H1 (cell line): ENCODE measurements at regions not wholly inside any gene's neighbourhood (a gene's known extent, or its start where the extent isn't known, plus 50 kb on each side); places are given as distances from the start of the nearest gene placed in this dataset.

Experiments used
- CTCF ChIA-PET: fragments of 300-600 bp; sonication (Branson Sonifier 250); formaldehyde crosslinking; loops from one replicate; lab custom pipeline; 2021; ENCODE audit not compliant: partially characterized antibody; lab: Charles Lee
- POLR2A ChIA-PET: fragments of 300-600 bp; sonication (Branson Sonifier 250); formaldehyde crosslinking; loops from one replicate; lab custom pipeline; 2021; ENCODE audit warnings: inconsistent platforms; ENCODE audit not compliant: partially characterized antibody; lab: Charles Lee
- DNase-seq, 2 experiments: peaks; one replicate each; pipeline versions ENCODE4 v3.0.0 to v3.0.0-alpha.2; 2010 to 2022; ENCODE audit warnings: low spot score in 2 of 2, low read depth in 1 of 2, mixed read lengths in 1 of 2
- FAIRE-seq: peaks from 2 replicates; lab custom pipeline; 2011; peaks lifted over from hg19 to GRCh38; lab: Jason Lieb, UNC
- H2AFZ ChIP-seq: 2 replicates; pipeline ENCODE4 v1.8.1; 2012; ENCODE audit warnings: low read length, inconsistent platforms
- H2AK5ac ChIP-seq: 2 replicates; pipeline ENCODE4 v1.6.1; 2013; ENCODE audit warnings: low read depth, low read length
- H2BK120ac ChIP-seq: replicated peaks from 2 replicates; pipeline ENCODE3; 2013; ENCODE audit warnings: low read depth, low read length, inconsistent platforms
- H2BK12ac ChIP-seq: 2 replicates; pipeline ENCODE4 v1.6.1; 2013; ENCODE audit warnings: low read depth, low read length
- H2BK15ac ChIP-seq: 2 replicates; pipeline ENCODE4 v1.6.1; 2013; ENCODE audit warnings: low read length
- H2BK20ac ChIP-seq: 2 replicates; pipeline ENCODE4 v1.6.1; 2013; ENCODE audit warnings: low read length
- H2BK5ac ChIP-seq: 2 replicates; pipeline ENCODE4 v1.6.1; 2013; ENCODE audit warnings: low read depth, low read length
- H3K14ac ChIP-seq: 2 replicates; pipeline ENCODE4 v1.6.1; 2013; ENCODE audit warnings: inconsistent platforms; ENCODE audit not compliant: insufficient read length
- H3K18ac ChIP-seq: 2 replicates; pipeline ENCODE4 v1.6.1; 2013; ENCODE audit warnings: low read length; ENCODE audit errors: extremely low read depth
- H3K23ac ChIP-seq: 2 replicates; pipeline ENCODE4 v1.6.1; 2013; ENCODE audit warnings: inconsistent platforms; ENCODE audit not compliant: insufficient read length
- H3K23me2 ChIP-seq: 2 replicates; pipeline ENCODE4 v1.6.1; 2013; ENCODE audit warnings: low read depth, low read length
- H3K27ac ChIP-seq: 2 replicates; pipeline ENCODE4 v1.6.1; 2011; ENCODE audit warnings: low read depth, low read length, inconsistent platforms
- H3K27me3 ChIP-seq, 4 experiments: replicated peaks in 1 of 4; 1 replicate in 1 of 4; 2 replicates in 3 of 4; pipeline versions ENCODE4 v1.6.1 to v1.8.1; 2011 to 2013; ENCODE audit warnings: low read length in 3 of 4, mild to moderate bottlenecking in 3 of 4, inconsistent platforms in 2 of 4, mixed read lengths in 2 of 4, moderate library complexity in 1 of 4; ENCODE audit not compliant: control insufficient read depth in 3 of 4, insufficient read depth in 3 of 4; ENCODE audit errors: extremely low read depth in 1 of 4
- H3K36me3 ChIP-seq, 4 experiments: 2 replicates each; pipeline versions ENCODE4 v1.6.1 to v1.8.1; 2011 to 2013; ENCODE audit warnings: mild to moderate bottlenecking in 4 of 4, low read length in 3 of 4, moderate library complexity in 2 of 4, control low read depth in 1 of 4, inconsistent platforms in 1 of 4; ENCODE audit not compliant: insufficient read depth in 4 of 4, control insufficient read depth in 2 of 4
- H3K4ac ChIP-seq: replicated peaks from 2 replicates; pipeline ENCODE3; 2013; ENCODE audit warnings: low read length, low read depth, mixed read lengths, inconsistent platforms; ENCODE audit not compliant: insufficient read length
- H3K4me1 ChIP-seq, 4 experiments: replicated peaks in 1 of 4; 1 replicate in 1 of 4; 2 replicates in 3 of 4; pipeline versions ENCODE4 v1.6.1 to v1.8.1; 2011 to 2013; ENCODE audit warnings: low read length in 3 of 4, inconsistent platforms in 2 of 4, mixed read lengths in 1 of 4; ENCODE audit not compliant: insufficient read depth in 4 of 4, control insufficient read depth in 3 of 4
- H3K4me2 ChIP-seq, 2 experiments: 2 replicates each; pipeline versions ENCODE4 v1.6.1 to v1.8.1; 2011 to 2013; ENCODE audit warnings: low read depth in 2 of 2, low read length in 2 of 2, control low read depth in 1 of 2, inconsistent platforms in 1 of 2, mild to moderate bottlenecking in 1 of 2; ENCODE audit not compliant: insufficient read depth in 1 of 2
- H3K4me3 ChIP-seq, 4 experiments: fragments of 200-600, 300-600 bp in 1 of 4; sonication (generic), shearing (Covaris generic), sonication (Bioruptor Twin) in 1 of 4; 2 replicates each; pipeline versions ENCODE4 v1.5.1 to v1.8.1; 2011 to 2016; ENCODE audit warnings: low read length in 4 of 4, low read depth in 3 of 4, control low read depth in 2 of 4, inconsistent platforms in 2 of 4, mild to moderate bottlenecking in 2 of 4, mixed read lengths in 1 of 4, moderate library complexity in 1 of 4; ENCODE audit not compliant: insufficient read depth in 2 of 4; ENCODE audit errors: extremely low read depth in 1 of 4
- H3K56ac ChIP-seq: replicated peaks from 2 replicates; pipeline ENCODE3; 2013; ENCODE audit warnings: low read depth, mild to moderate bottlenecking, mixed read lengths, low read length, inconsistent platforms; ENCODE audit not compliant: insufficient read length
- H3K79me1 ChIP-seq: 2 replicates; pipeline ENCODE4 v1.6.1; 2013; ENCODE audit warnings: low read depth, low read length, control low read depth
- H3K79me2 ChIP-seq, 2 experiments: 2 replicates each; pipeline versions ENCODE4 v1.6.1 to v1.8.1; 2012 to 2013; ENCODE audit warnings: low read length in 2 of 2, mild to moderate bottlenecking in 2 of 2, inconsistent platforms in 1 of 2; ENCODE audit not compliant: insufficient read depth in 2 of 2, control insufficient read depth in 1 of 2
- H3K9ac ChIP-seq, 4 experiments: replicated peaks in 1 of 4; 1 replicate in 1 of 4; 2 replicates in 3 of 4; pipeline versions ENCODE4 v1.6.1 to v1.8.1; 2011 to 2013; ENCODE audit warnings: low read depth in 3 of 4, low read length in 3 of 4, control low read depth in 2 of 4, mild to moderate bottlenecking in 2 of 4, moderate library complexity in 2 of 4, inconsistent platforms in 1 of 4; ENCODE audit errors: extremely low read depth in 1 of 4
- H3K9me3 ChIP-seq, 2 experiments: 2 replicates each; pipeline versions ENCODE4 v1.6.1 to v1.8.1; 2012 to 2013; ENCODE audit warnings: mild to moderate bottlenecking in 2 of 2, moderate library complexity in 2 of 2, control low read depth in 1 of 2, inconsistent platforms in 1 of 2, low read depth in 1 of 2, low read length in 1 of 2, mixed read lengths in 1 of 2; ENCODE audit not compliant: insufficient read depth in 2 of 2
- H4K20me1 ChIP-seq, 2 experiments: replicated peaks in 1 of 2; 2 replicates each; pipeline versions ENCODE3 to v1.8.1; 2011 to 2013; ENCODE audit warnings: inconsistent platforms in 2 of 2, low read length in 2 of 2, mild to moderate bottlenecking in 1 of 2; ENCODE audit not compliant: insufficient read depth in 2 of 2, control insufficient read depth in 1 of 2
- H4K5ac ChIP-seq: 2 replicates; pipeline ENCODE4 v1.6.1; 2013; ENCODE audit warnings: low read length, low read depth, mixed read lengths, inconsistent platforms; ENCODE audit not compliant: insufficient read length
- H4K8ac ChIP-seq: 2 replicates; pipeline ENCODE4 v1.8.0; 2013; ENCODE audit warnings: mild to moderate bottlenecking, moderate library complexity, low read length, inconsistent platforms; ENCODE audit not compliant: insufficient read depth; ENCODE audit errors: extremely low read depth
- H4K91ac ChIP-seq: replicated peaks from 2 replicates; pipeline ENCODE3; 2013; ENCODE audit warnings: low read length, mixed read lengths, inconsistent platforms; ENCODE audit not compliant: insufficient read length
- SIN3A ChIP-seq, 2 experiments: IDR thresholded peaks in 1 of 2; conservative IDR thresholded peaks in 1 of 2; 2 replicates each; pipeline ENCODE4 v1.6.1; 2011 to 2012; ENCODE audit warnings: low read length in 2 of 2, improper control_type of control experiment in 1 of 2, low read depth in 1 of 2, mild to moderate bottlenecking in 1 of 2
- USF2 ChIP-seq: IDR thresholded peaks from 2 replicates; pipeline ENCODE4 v1.6.1; 2011; ENCODE audit warnings: low read length, improper control_type of control experiment
- WGBS, 2 experiments: shearing (Covaris generic) in 1 of 2; methylation state at CpG; one replicate each; pipeline versions ENCODE4 v1.1.6 to v1.1.7; 2013 to 2015; ENCODE audit warnings: low lambda C conversion rate in 2 of 2, mixed read lengths in 2 of 2, inconsistent platforms in 1 of 2, low coverage in 1 of 2, missing lambda C conversion rate in 1 of 2; ENCODE audit not compliant: insufficient replicate concordance in 2 of 2, insufficient coverage in 1 of 2, insufficient read length in 1 of 2; ENCODE audit errors: extremely low coverage in 1 of 2, missing lambda C conversion rate in 1 of 2; 5-methylcytosine and 5-hydroxymethylcytosine counted together

- Histone ChIP-seq H3K9ac (no peak overlapping the region), H3K4me3 (no peak overlapping the region), H2BK12ac (no peak overlapping the region), H3K79me1 (no peaks in the 10 kb centered on the region), H2BK5ac (no peak overlapping the region), H4K8ac (no peak overlapping the region), H2BK120ac (no peak overlapping the region), H2BK20ac (no peak overlapping the region), H2BK15ac (no peak overlapping the region), H4K91ac (no peak overlapping the region), H3K4me2 (no peak overlapping the region), H3K23me2 (peaks cover 9% of the 10 kb centered on the region; the same call in 1 of the 2 replicates), H3K27ac (no peak overlapping the region), H3K18ac (no peak overlapping the region), H3K4me1 (no peaks in the 10 kb centered on the region; a peak in 1 of 7 replicates), H2AFZ (no peak overlapping the region), H3K27me3 (no peaks in the 10 kb centered on the region), H3K23ac (no peak overlapping the region), H3K79me2 (no peaks in the 10 kb centered on the region), H3K36me3 (peaks cover 0 to 3% (median 0%) of the 10 kb centered on the region in 4 experiments; a peak in 1 of 8 replicates), H3K9me3 (peaks cover 18 to 27% of the 10 kb centered on the region in 2 experiments), H2AK5ac (no peak overlapping the region), H3K14ac (no peak overlapping the region), H4K5ac (no peak overlapping the region), H3K56ac (no peak overlapping the region), H3K4ac (no peak overlapping the region), H4K20me1 (peaks cover 0 to 5% of the 10 kb centered on the region in 2 experiments)
- CTCF ChIA-PET, result interaction anchor here (1.2 kb wide), 1 partner anchor 13 kb away, joined by 3 read pairs; no protein-coding TSS in a partner anchor
- 94% methylated on average over 1 of the region's 1 CpG; no CpG with 5 or more reads in 1 of the 2 experiments for WGBS, 2 experiments
- FAIRE-seq, result no peak
- TF ChIP-seq USF2 (no peak), SIN3A (conservative IDR thresholded peaks at IDR 0.05 in 1 of 2, IDR thresholded peaks at IDR 0.05 in 1 of 2; ENCODE audit: low read depth in 1 of 2, low read length in 2 of 2) (no peak)
- no peak for DNase-seq
- POLR2A ChIA-PET, result no interaction called here
These were observed 848.0 kb downstream of the RNF144A start for GRCh38 chr2:7765236-7765635.
